MM.1S (cell line): ENCODE measurements at regions not wholly inside any gene's neighbourhood (a gene's known extent, or its start where the extent isn't known, plus 50 kb on each side); places are given as distances from the start of the nearest gene placed in this dataset.

Source experiments
- DNase-seq: peaks from one replicate; pipeline ENCODE4 v3.0.0-alpha.2; 2015
- H2AFZ ChIP-seq: fragments of 300-600 bp; sonication (generic); 2 replicates; pipeline ENCODE4 v1.6.0; 2016; ENCODE audit warnings: antibody characterized with exemption, low read length
- H3F3A ChIP-seq: fragments of 300-600 bp; sonication (generic); 2 replicates; pipeline ENCODE4 v1.6.1; 2016; ENCODE audit warnings: mild to moderate bottlenecking, antibody characterized with exemption, low read length, moderate library complexity, mixed read lengths; ENCODE audit not compliant: insufficient read depth
- H3K27ac ChIP-seq: fragments of 300-600 bp; sonication (generic); 2 replicates; pipeline ENCODE4 v1.5.1; 2016; ENCODE audit warnings: mild to moderate bottlenecking, low read length
- H3K27me3 ChIP-seq: fragments of 300-600 bp; sonication (generic); replicated peaks from 2 replicates; pipeline ENCODE4 v1.6.0; 2016; ENCODE audit warnings: low read length; ENCODE audit not compliant: insufficient read depth
- H3K36me3 ChIP-seq: fragments of 300-600 bp; sonication (generic); replicated peaks from 2 replicates; pipeline ENCODE4 v1.6.1; 2016; ENCODE audit warnings: mild to moderate bottlenecking, low read length, mixed read lengths; ENCODE audit not compliant: insufficient read depth
- H3K4me1 ChIP-seq: fragments of 300-600 bp; sonication (generic); 2 replicates; pipeline ENCODE4 v1.6.1; 2016; ENCODE audit warnings: low read length, mixed read lengths
- H3K4me2 ChIP-seq: fragments of 300-600 bp; sonication (generic); 2 replicates; pipeline ENCODE4 v1.6.0; 2016; ENCODE audit warnings: low read depth, low read length
- H3K4me3 ChIP-seq: fragments of 300-600 bp; sonication (generic); 2 replicates; pipeline ENCODE4 v1.5.1; 2016; ENCODE audit warnings: low read length, mixed read lengths
- H3K79me2 ChIP-seq: fragments of 300-600 bp; sonication (generic); 2 replicates; pipeline ENCODE4 v1.6.1; 2016; ENCODE audit warnings: mixed run types, low read length, mixed read lengths
- H3K9ac ChIP-seq: fragments of 300-600 bp; sonication (generic); 2 replicates; pipeline ENCODE4 v1.6.1; 2016; ENCODE audit warnings: low read length, mixed read lengths
- H3K9me2 ChIP-seq: fragments of 300-600 bp; sonication (generic); replicated peaks from 2 replicates; pipeline ENCODE4 v1.6.1; 2016; ENCODE audit warnings: mild to moderate bottlenecking, low read length, mixed read lengths; ENCODE audit not compliant: insufficient read depth
- H3K9me3 ChIP-seq: fragments of 300-600 bp; sonication (generic); replicated peaks from 2 replicates; pipeline ENCODE4 v1.6.1; 2016; ENCODE audit warnings: mild to moderate bottlenecking, low read length, mixed read lengths; ENCODE audit not compliant: insufficient read depth
- H4K20me1 ChIP-seq: fragments of 300-600 bp; sonication (generic); 2 replicates; pipeline ENCODE4 v1.6.1; 2016; ENCODE audit warnings: mild to moderate bottlenecking, low read length, moderate library complexity, mixed read lengths; ENCODE audit not compliant: insufficient read depth
- CTCF ChIP-seq: fragments of 300-600 bp; sonication (generic); IDR thresholded peaks from 2 replicates; pipeline ENCODE4 v1.5.1; 2016; ENCODE audit warnings: antibody characterized with exemption, low read length, mixed read lengths
- EZH2 ChIP-seq: fragments of 300-600 bp; sonication (generic); optimal IDR thresholded peaks from 2 replicates; pipeline ENCODE3; 2017; ENCODE audit warnings: low read depth, mild to moderate bottlenecking, antibody characterized with exemption, low read length, mixed read lengths
- EZH2phosphoT487 ChIP-seq: fragments of 300-600 bp; sonication (generic); IDR thresholded peaks from 2 replicates; pipeline ENCODE4 v1.6.1; 2018; ENCODE audit warnings: antibody characterized with exemption, low read length

GRCh38 chr2:183925281-183925680 lies 673.0 kb upstream of the ZNF804A start:
- H3K36me3 ChIP-seq: no peaks in the 10 kb centered on the region
- H3K9ac ChIP-seq: no peak overlapping the region
- H3K4me1 ChIP-seq: no peaks in the 10 kb centered on the region
- H2AFZ ChIP-seq: no peak overlapping the region
- H3K9me3 ChIP-seq: no peaks in the 10 kb centered on the region
- H3F3A ChIP-seq: no peaks in the 10 kb centered on the region
- H3K9me2 ChIP-seq: no peaks in the 10 kb centered on the region
- H3K27ac ChIP-seq: no peak overlapping the region
- H3K4me3 ChIP-seq: no peak overlapping the region
- no peak for DNase-seq
- no peaks in the 10 kb centered on the region for H3K79me2 ChIP-seq
- no peak overlapping the region for H3K4me2 ChIP-seq
- no peaks in the 10 kb centered on the region for H3K27me3 ChIP-seq
- no peaks in the 10 kb centered on the region for H4K20me1 ChIP-seq
- no peak for TF ChIP-seq EZH2phosphoT487
- TF ChIP-seq CTCF: no peak
- no peak for TF ChIP-seq EZH2

GRCh38 chr2:183926433-183926832 lies 671.9 kb upstream of the ZNF804A start:
- Histone ChIP-seq H4K20me1 (no peaks in the 10 kb centered on the region), H3K9me3 (no peaks in the 10 kb centered on the region), H3K4me2 (no peak overlapping the region), H3K9ac (no peak overlapping the region), H3F3A (no peaks in the 10 kb centered on the region), H3K27me3 (no peaks in the 10 kb centered on the region), H3K9me2 (no peaks in the 10 kb centered on the region), H2AFZ (no peak overlapping the region), H3K4me1 (no peaks in the 10 kb centered on the region), H3K79me2 (no peaks in the 10 kb centered on the region), H3K4me3 (no peak overlapping the region), H3K36me3 (no peaks in the 10 kb centered on the region), H3K27ac (no peak overlapping the region)
- DNase-seq: no peak
- TF ChIP-seq EZH2 (no peak), CTCF (no peak), EZH2phosphoT487 (no peak)

GRCh38 chr2:183927406-183928325 lies 670.7 kb upstream of the ZNF804A start:
- TF ChIP-seq CTCF: no peak
- TF ChIP-seq EZH2: no peak
- TF ChIP-seq EZH2phosphoT487: no peak
- DNase-seq: no peak
- Histone ChIP-seq H3F3A (no peaks in the 10 kb centered on the region), H3K27ac (no peak overlapping the region), H3K4me3 (no peak overlapping the region), H3K36me3 (no peaks in the 10 kb centered on the region), H3K79me2 (no peaks in the 10 kb centered on the region), H3K9me2 (no peaks in the 10 kb centered on the region), H3K9ac (no peak overlapping the region), H3K4me2 (no peak overlapping the region), H3K27me3 (no peaks in the 10 kb centered on the region), H2AFZ (no peak overlapping the region), H3K9me3 (no peaks in the 10 kb centered on the region), H3K4me1 (no peaks in the 10 kb centered on the region), H4K20me1 (no peaks in the 10 kb centered on the region)
